CD14-positive monocyte (primary cell): ENCODE measurements at regions not wholly inside any gene's neighbourhood (a gene's known extent, or its start where the extent isn't known, plus 50 kb on each side); places are given as distances from the start of the nearest gene placed in this dataset.

Experiments
- DNase-seq, 3 donors: peaks; one replicate each; pipeline ENCODE4 v3.0.0-alpha.2; 2011 to 2022
- H2AFZ ChIP-seq: 2 replicates; pipeline ENCODE4 v1.6.0; 2012; ENCODE audit warnings: mild to moderate bottlenecking, low read depth, low read length, inconsistent platforms; ENCODE audit not compliant: insufficient read depth, poor library complexity, severe bottlenecking
- H3K27ac ChIP-seq, 2 donors: 1 replicate in 1 of 2; 2 replicates in 1 of 2; pipeline ENCODE4 v1.5.1; 2012 to 2013; ENCODE audit warnings: low read length in 2 of 2, control low read depth in 1 of 2, inconsistent platforms in 1 of 2, low read depth in 1 of 2, mild to moderate bottlenecking in 1 of 2
- H3K27me3 ChIP-seq, 2 donors: one replicate each; pipeline versions ENCODE4 v1.6.0 to v1.6.1; 2011 to 2013; ENCODE audit warnings: low read length in 2 of 2; ENCODE audit not compliant: control insufficient read depth in 2 of 2, insufficient read depth in 2 of 2
- H3K36me3 ChIP-seq, 2 donors: replicated peaks in 1 of 2; 1 replicate in 1 of 2; 2 replicates in 1 of 2; pipeline versions ENCODE4 v1.5.1 to v1.6.1; 2012 to 2013; ENCODE audit warnings: low read length in 2 of 2, control low read depth in 1 of 2, inconsistent platforms in 1 of 2, mild to moderate bottlenecking in 1 of 2; ENCODE audit not compliant: insufficient read depth in 2 of 2, control insufficient read depth in 1 of 2
- H3K4me1 ChIP-seq, 2 donors: 1 replicate in 1 of 2; 2 replicates in 1 of 2; pipeline versions ENCODE4 v1.5.1 to v1.6.1; 2012 to 2013; ENCODE audit warnings: low read length in 2 of 2, control low read depth in 1 of 2, inconsistent platforms in 1 of 2, mild to moderate bottlenecking in 1 of 2, moderate library complexity in 1 of 2; ENCODE audit not compliant: insufficient read depth in 2 of 2, control insufficient read depth in 1 of 2
- H3K4me2 ChIP-seq: replicated peaks from 2 replicates; pipeline ENCODE3; 2012; ENCODE audit warnings: low read length, moderate library complexity, mild to moderate bottlenecking; ENCODE audit not compliant: poor library complexity, severe bottlenecking; ENCODE audit errors: extremely low read depth
- H3K4me3 ChIP-seq, 3 experiments: fragments of 200-600 bp in 1 of 3; sonication (generic) in 1 of 3; replicated peaks in 1 of 3; 1 replicate in 2 of 3; 2 replicates in 1 of 3; pipeline ENCODE4 v1.5.1; 2011 to 2013; ENCODE audit warnings: low read length in 3 of 3, mild to moderate bottlenecking in 3 of 3, control low read depth in 2 of 3, low read depth in 2 of 3, inconsistent platforms in 1 of 3, moderate library complexity in 1 of 3
- H3K79me2 ChIP-seq: 2 replicates; pipeline ENCODE4 v1.6.0; 2012; ENCODE audit warnings: mild to moderate bottlenecking, control low read depth, inconsistent platforms, low read length, moderate library complexity; ENCODE audit not compliant: insufficient read depth
- H3K9ac ChIP-seq: 2 replicates; pipeline ENCODE4 v1.6.0; 2017; ENCODE audit warnings: low read length, mild to moderate bottlenecking; ENCODE audit not compliant: insufficient read depth, poor library complexity, severe bottlenecking
- H3K9me3 ChIP-seq, 2 donors: replicated peaks in 1 of 2; 1 replicate in 1 of 2; 2 replicates in 1 of 2; pipeline versions ENCODE4 v1.5.1 to v1.6.1; 2012 to 2013; ENCODE audit warnings: low read length in 2 of 2, control low read depth in 1 of 2; ENCODE audit not compliant: control insufficient read depth in 1 of 2, insufficient read depth in 1 of 2
- H4K20me1 ChIP-seq: 2 replicates; pipeline ENCODE4 v1.6.0; 2012; ENCODE audit warnings: mild to moderate bottlenecking, low read length, control low read depth, moderate library complexity; ENCODE audit not compliant: insufficient read depth
- H3K27ac Mint-ChIP-seq, 7 donors: one replicate each; pipeline ENCODE4 v1.8.0; 2020; ENCODE audit warnings: mild to moderate bottlenecking in 7 of 7, mixed read lengths in 7 of 7, moderate library complexity in 6 of 7, inconsistent platforms in 2 of 7
- H3K27me3 Mint-ChIP-seq, 3 donors: one replicate each; pipeline ENCODE4 v1.8.0; 2021 to 2022; ENCODE audit warnings: low read depth in 3 of 3, mild to moderate bottlenecking in 3 of 3, mixed read lengths in 3 of 3, moderate library complexity in 3 of 3, inconsistent platforms in 1 of 3
- H3K36me3 Mint-ChIP-seq, 2 donors: one replicate each; pipeline ENCODE4 v1.8.0; 2020; ENCODE audit warnings: mixed read lengths in 2 of 2, inconsistent platforms in 1 of 2, mild to moderate bottlenecking in 1 of 2
- H3K4me1 Mint-ChIP-seq: one replicate; pipeline ENCODE4 v1.8.0; 2020; ENCODE audit warnings: mild to moderate bottlenecking, mixed read lengths
- H3K4me3 Mint-ChIP-seq, 2 donors: one replicate each; pipeline ENCODE4 v1.8.0; 2020; ENCODE audit warnings: mild to moderate bottlenecking in 2 of 2, mixed read lengths in 2 of 2, moderate library complexity in 1 of 2
- H3K9me3 Mint-ChIP-seq, 7 donors: one replicate each; pipeline ENCODE4 v1.8.0; 2020 to 2022; ENCODE audit warnings: mixed read lengths in 7 of 7, mild to moderate bottlenecking in 6 of 7, moderate library complexity in 6 of 7, inconsistent platforms in 2 of 7
- WGBS: methylation state at CpG from one replicate; pipeline ENCODE4 v1.1.5; 2013; ENCODE audit warnings: missing lambda C conversion rate; ENCODE audit not compliant: insufficient coverage; 5-methylcytosine and 5-hydroxymethylcytosine counted together
- intact Hi-C, 2 donors: fragments of 100-400 bp; cut with micrococcal nuclease; formaldehyde crosslinking; loops; one replicate each; pipeline versions ENCODE4 v1.15.0 to v1.15.1; 2023
- TF ChIP-seq, protein P1 (sequence below): fragments of 200-600 bp; IDR thresholded peaks from one replicate; pipeline ENCODE4 v1.8.0; 2022; ENCODE audit warnings: antibody characterized with exemption, mild to moderate bottlenecking

DNA sequence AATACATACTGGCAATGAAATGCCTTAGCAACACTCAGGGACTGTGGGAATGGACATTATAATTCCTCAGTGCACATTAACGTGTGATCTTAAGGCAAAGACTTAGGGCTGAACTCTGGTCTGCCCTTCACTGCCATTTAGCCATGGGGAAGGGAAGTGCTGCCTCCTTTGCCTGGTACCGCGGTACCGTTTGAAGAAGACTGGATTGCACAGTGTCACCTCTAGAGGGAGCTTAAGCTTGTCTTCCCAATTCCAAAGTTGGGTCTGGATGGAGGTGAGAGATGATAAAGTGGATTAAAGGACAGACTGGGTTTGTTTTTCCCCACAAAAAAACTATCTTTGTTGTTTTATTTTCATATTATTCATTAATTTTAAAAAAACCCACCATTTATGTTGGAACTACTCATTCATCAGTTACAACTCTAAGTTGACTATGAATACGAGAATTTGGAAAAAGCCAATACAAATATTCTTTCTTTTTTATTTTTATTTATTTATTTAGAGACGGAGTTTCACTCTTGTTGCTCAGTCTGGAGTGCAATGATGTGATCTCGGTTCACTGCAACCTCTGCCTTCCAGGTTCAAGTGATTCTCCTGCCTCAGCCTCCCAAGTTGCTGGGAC is 60.0 kb upstream of the SYN2 start:
- Mint-ChIP-seq H3K27me3 (peaks cover 2 to 10% (median 6%) of the 10 kb centered on the region in 3 donors), H3K27ac (no peak overlapping the region), H3K4me1 (no peaks in the 10 kb centered on the region), H3K9me3 (peaks cover 0 to 18% (median 4%) of the 10 kb centered on the region in 7 donors), H3K4me3 (no peak overlapping the region), H3K36me3 (no peaks in the 10 kb centered on the region)
- Histone ChIP-seq H3K27me3 (no peaks in the 10 kb centered on the region), H3K9ac (no peak overlapping the region), H3K4me2 (no peak overlapping the region), H3K4me1 (no peaks in the 10 kb centered on the region), H3K79me2 (no peaks in the 10 kb centered on the region), H4K20me1 (no peaks in the 10 kb centered on the region), H3K27ac (no peak overlapping the region), H2AFZ (no peak overlapping the region), H3K36me3 (no peaks in the 10 kb centered on the region), H3K4me3 (no peak overlapping the region), H3K9me3 (peaks cover 0 to 4% of the 10 kb centered on the region in 2 donors)
- TF ChIP-seq, protein P1, sequence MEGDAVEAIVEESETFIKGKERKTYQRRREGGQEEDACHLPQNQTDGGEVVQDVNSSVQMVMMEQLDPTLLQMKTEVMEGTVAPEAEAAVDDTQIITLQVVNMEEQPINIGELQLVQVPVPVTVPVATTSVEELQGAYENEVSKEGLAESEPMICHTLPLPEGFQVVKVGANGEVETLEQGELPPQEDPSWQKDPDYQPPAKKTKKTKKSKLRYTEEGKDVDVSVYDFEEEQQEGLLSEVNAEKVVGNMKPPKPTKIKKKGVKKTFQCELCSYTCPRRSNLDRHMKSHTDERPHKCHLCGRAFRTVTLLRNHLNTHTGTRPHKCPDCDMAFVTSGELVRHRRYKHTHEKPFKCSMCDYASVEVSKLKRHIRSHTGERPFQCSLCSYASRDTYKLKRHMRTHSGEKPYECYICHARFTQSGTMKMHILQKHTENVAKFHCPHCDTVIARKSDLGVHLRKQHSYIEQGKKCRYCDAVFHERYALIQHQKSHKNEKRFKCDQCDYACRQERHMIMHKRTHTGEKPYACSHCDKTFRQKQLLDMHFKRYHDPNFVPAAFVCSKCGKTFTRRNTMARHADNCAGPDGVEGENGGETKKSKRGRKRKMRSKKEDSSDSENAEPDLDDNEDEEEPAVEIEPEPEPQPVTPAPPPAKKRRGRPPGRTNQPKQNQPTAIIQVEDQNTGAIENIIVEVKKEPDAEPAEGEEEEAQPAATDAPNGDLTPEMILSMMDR = peak; percentile 29
- intact Hi-C loops = loop anchor here in 1 of 2 donors (10.0 kb wide), 1 partner anchor 1189 kb away; no protein-coding TSS in a partner anchor
- DNase-seq = no peak
- WGBS = 31% methylated on average over 6 of the region's 7 CpGs

DNA sequence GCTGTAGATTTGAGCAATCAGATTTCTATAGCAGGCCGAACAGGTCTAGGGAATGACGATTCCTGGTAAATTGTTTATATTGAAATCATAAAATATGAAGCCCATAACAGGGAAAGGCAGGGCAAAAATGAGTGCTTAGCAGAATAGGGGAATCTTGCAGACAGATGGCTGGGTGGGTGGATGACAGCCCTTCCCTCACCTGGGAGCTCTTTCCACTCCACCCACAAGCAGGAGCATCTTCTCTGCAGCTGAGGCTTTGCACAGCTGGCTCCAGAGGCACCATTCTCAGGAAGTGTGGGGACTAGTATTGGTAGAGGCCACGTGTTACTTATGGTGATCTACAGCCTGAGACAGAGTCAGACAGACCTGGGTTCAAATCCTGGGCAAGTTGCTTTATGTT is 55.9 kb upstream of the SYN2 start:
- H3K27ac ChIP-seq = no peak overlapping the region
- no peaks in the 10 kb centered on the region for H4K20me1 ChIP-seq
- 75% methylated on average over 1 of the region's 3 CpGs for WGBS
- H3K4me3 Mint-ChIP-seq = no peak overlapping the region
- H3K4me2 ChIP-seq = no peak overlapping the region
- H3K27me3 Mint-ChIP-seq = peaks cover 0 to 6% (median 3%) of the 10 kb centered on the region in 3 donors
- peaks cover 0 to 10% (median 3%) of the 10 kb centered on the region in 7 donors for H3K9me3 Mint-ChIP-seq
- no peak overlapping the region for H3K27ac Mint-ChIP-seq
- TF ChIP-seq, protein P1 = no peak
- H3K27me3 ChIP-seq = no peaks in the 10 kb centered on the region
- H3K79me2 ChIP-seq = no peaks in the 10 kb centered on the region
- no peak overlapping the region for H3K4me3 ChIP-seq
- no peaks in the 10 kb centered on the region for H3K36me3 ChIP-seq
- no peak overlapping the region for H3K9ac ChIP-seq
- H3K4me1 Mint-ChIP-seq = no peaks in the 10 kb centered on the region
- H3K36me3 Mint-ChIP-seq = no peaks in the 10 kb centered on the region
- DNase-seq = no peak
- no peak overlapping the region for H2AFZ ChIP-seq
- intact Hi-C loops = loop anchor here in 1 of 2 donors (10.0 kb wide), 1 partner anchor 1194 kb away; no protein-coding TSS in a partner anchor
- no peaks in the 10 kb centered on the region for H3K9me3 ChIP-seq
- H3K4me1 ChIP-seq = no peaks in the 10 kb centered on the region
